ENCODE measurements at regions not wholly inside any gene's neighbourhood (a gene's known extent, or its start where the extent isn't known, plus 50 kb on each side); places are given as distances from the start of the nearest gene placed in this dataset.
"Not testable (repeated sequence)": the region's sequence is repeated elsewhere in the genome, so short reads cannot be mapped to it uniquely, and the experiment has no call there.

DNA sequence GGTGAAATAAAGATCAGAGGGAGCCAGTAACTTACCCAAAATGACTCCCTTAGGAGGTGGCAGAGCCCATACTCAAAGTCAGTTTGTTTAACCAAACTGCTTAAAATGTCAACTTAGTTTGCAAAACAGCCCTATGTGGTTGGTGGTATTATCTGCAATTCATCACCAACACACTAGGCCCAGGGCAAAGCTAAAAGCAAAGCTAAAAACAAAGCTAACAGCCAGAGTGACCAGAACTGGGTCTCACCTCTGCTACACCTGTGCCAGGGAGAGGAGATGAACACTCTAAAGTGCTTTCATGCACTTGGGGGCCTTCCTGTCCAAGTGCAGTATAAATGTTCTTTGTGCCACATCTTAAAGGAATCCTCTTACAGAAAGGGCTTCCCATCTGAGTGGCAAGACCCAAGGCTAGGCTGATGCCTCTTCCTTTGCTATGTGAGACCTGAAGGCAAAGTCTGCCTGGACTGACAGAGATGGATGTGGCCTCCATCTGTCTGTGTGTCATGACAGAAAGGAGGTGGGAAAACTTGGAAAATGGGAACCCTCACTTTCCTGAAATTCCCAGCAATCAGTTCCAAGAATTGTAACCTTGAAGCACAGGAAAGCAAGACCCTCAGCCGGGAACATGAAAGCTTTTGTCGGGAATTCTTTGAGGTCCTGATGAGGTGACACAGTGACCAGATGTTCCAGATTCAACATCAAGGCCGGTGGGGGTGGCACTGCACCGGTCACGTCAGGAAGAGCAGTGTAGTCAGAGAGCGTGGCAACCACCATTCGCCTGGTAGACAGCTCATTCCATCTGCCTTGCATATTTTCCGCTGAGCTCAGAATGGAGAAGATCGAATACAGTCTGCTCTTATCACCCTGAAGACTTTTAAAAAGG lies 214.3 kb upstream of the PLGLB2 start:
- not testable (repeated sequence) for TF ChIP-seq POLR2A (IDR thresholded peaks at IDR 0.05; ENCODE audit: low read length); GATA1 (IDR thresholded peaks at IDR 0.05; ENCODE audit: low read depth, low read length)
